Mesendoderm (in vitro differentiated cells): ENCODE measurements at regions not wholly inside any gene's neighbourhood (a gene's known extent, or its start where the extent isn't known, plus 50 kb on each side); places are given as distances from the start of the nearest gene placed in this dataset.

Source experiments
- DNase-seq: peaks from one replicate; pipeline ENCODE4 v3.0.0; 2013
- H2AK5ac ChIP-seq: 2 replicates; pipeline ENCODE4 v1.6.1; 2013; ENCODE audit warnings: low read length, inconsistent platforms
- H2BK120ac ChIP-seq: 2 replicates; pipeline ENCODE4 v1.6.1; 2013; ENCODE audit warnings: low read depth, mild to moderate bottlenecking, low read length, moderate library complexity, mixed read lengths
- H2BK15ac ChIP-seq: replicated peaks from 2 replicates; pipeline ENCODE4 v1.6.1; 2013; ENCODE audit warnings: low read depth, mild to moderate bottlenecking, moderate library complexity
- H2BK5ac ChIP-seq: 2 replicates; pipeline ENCODE4 v1.6.1; 2013; ENCODE audit warnings: low read length, inconsistent platforms
- H3K18ac ChIP-seq: 2 replicates; pipeline ENCODE4 v1.6.1; 2013; ENCODE audit warnings: mild to moderate bottlenecking, low read length, mixed read lengths
- H3K23ac ChIP-seq: one replicate; pipeline ENCODE4 v1.6.1; 2013; ENCODE audit warnings: low read length
- H3K27ac ChIP-seq: 2 replicates; pipeline ENCODE4 v1.5.1; 2013; ENCODE audit warnings: low read depth, mild to moderate bottlenecking, inconsistent platforms, low read length, moderate library complexity
- H3K27me3 ChIP-seq: 2 replicates; pipeline ENCODE4 v1.6.1; 2013; ENCODE audit warnings: low read length, control low read depth, mild to moderate bottlenecking, inconsistent platforms; ENCODE audit not compliant: insufficient read depth, poor library complexity
- H3K36me3 ChIP-seq: 2 replicates; pipeline ENCODE4 v1.6.1; 2013; ENCODE audit warnings: low read length, inconsistent platforms; ENCODE audit not compliant: control insufficient read depth, insufficient read depth
- H3K4ac ChIP-seq: one replicate; pipeline ENCODE4 v1.6.1; 2013; ENCODE audit warnings: low read depth, mild to moderate bottlenecking, low read length, moderate library complexity
- H3K4me1 ChIP-seq: 2 replicates; pipeline ENCODE4 v1.6.1; 2013; ENCODE audit warnings: low read depth, low read length, inconsistent platforms; ENCODE audit not compliant: control insufficient read depth
- H3K4me2 ChIP-seq: 2 replicates; pipeline ENCODE4 v1.6.1; 2013; ENCODE audit warnings: low read length
- H3K4me3 ChIP-seq: 2 replicates; pipeline ENCODE4 v1.5.1; 2013; ENCODE audit warnings: mild to moderate bottlenecking, low read length
- H3K56ac ChIP-seq: one replicate; pipeline ENCODE4 v1.6.1; 2013; ENCODE audit warnings: low read length
- H3K79me1 ChIP-seq: 2 replicates; pipeline ENCODE4 v1.6.1; 2013; ENCODE audit warnings: low read length, inconsistent platforms
- H3K79me2 ChIP-seq: 2 replicates; pipeline ENCODE4 v1.6.1; 2013; ENCODE audit warnings: mild to moderate bottlenecking, low read length; ENCODE audit not compliant: control insufficient read depth, insufficient read depth
- H3K9ac ChIP-seq: 2 replicates; pipeline ENCODE4 v1.6.1; 2013; ENCODE audit warnings: low read length, inconsistent platforms
- H4K5ac ChIP-seq: one replicate; pipeline ENCODE4 v1.6.1; 2013; ENCODE audit warnings: low read length
- H4K8ac ChIP-seq: one replicate; pipeline ENCODE4 v1.6.1; 2013; ENCODE audit warnings: low read depth, mild to moderate bottlenecking, control low read depth, low read length, moderate library complexity
- WGBS: extraction: QIAGEN DNeasy Blood & Tissue Kit; methylation state at CpG from one replicate; pipeline ENCODE4 v1.1.7; 2013; ENCODE audit warnings: low lambda C conversion rate, missing lambda C conversion rate; ENCODE audit not compliant: insufficient coverage; ENCODE audit errors: extremely low coverage; 5-methylcytosine and 5-hydroxymethylcytosine counted together

DNA sequence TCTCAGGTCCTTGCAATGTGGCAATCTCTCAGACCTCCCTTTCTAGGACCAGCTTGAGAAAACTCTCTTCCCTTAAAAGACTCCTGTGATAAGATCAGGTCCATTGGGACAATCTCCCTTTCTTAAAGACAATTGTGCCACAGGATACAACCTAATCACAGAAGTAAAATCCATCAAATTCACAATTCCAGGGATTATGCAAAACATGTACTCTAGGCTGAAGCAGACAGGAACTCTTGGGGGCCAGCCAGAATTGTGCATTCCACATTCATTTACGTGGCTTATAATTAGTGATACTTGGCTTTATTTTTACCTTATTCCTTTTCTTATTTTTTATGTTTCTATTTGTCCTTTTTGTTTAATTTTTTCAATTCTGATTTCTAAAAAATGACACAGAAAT, 257.9 kb downstream of the KLF12 start:
- H3K27me3 ChIP-seq: no peaks in the 10 kb centered on the region
- H3K56ac ChIP-seq: no peak overlapping the region
- peak; percentile 60 for DNase-seq
- no peaks in the 10 kb centered on the region for H3K4me1 ChIP-seq
- no peak overlapping the region for H2AK5ac ChIP-seq
- no peak overlapping the region for H3K23ac ChIP-seq
- whole genome bisulfite sequencing: no CpG with 5 or more reads among the region's 1 CpG
- H3K9ac ChIP-seq: no peak overlapping the region
- no peak overlapping the region for H3K4ac ChIP-seq
- H3K18ac ChIP-seq: no peak overlapping the region
- H4K8ac ChIP-seq: no peak overlapping the region
- no peak overlapping the region for H3K4me2 ChIP-seq
- no peak overlapping the region for H4K5ac ChIP-seq
- H3K4me3 ChIP-seq: no peak overlapping the region
- H2BK120ac ChIP-seq: no peak overlapping the region
- no peak overlapping the region for H3K27ac ChIP-seq
- no peaks in the 10 kb centered on the region for H3K36me3 ChIP-seq
- H3K79me2 ChIP-seq: no peaks in the 10 kb centered on the region
- no peak overlapping the region for H2BK15ac ChIP-seq
- H3K79me1 ChIP-seq: no peaks in the 10 kb centered on the region
- H2BK5ac ChIP-seq: no peak overlapping the region

DNA sequence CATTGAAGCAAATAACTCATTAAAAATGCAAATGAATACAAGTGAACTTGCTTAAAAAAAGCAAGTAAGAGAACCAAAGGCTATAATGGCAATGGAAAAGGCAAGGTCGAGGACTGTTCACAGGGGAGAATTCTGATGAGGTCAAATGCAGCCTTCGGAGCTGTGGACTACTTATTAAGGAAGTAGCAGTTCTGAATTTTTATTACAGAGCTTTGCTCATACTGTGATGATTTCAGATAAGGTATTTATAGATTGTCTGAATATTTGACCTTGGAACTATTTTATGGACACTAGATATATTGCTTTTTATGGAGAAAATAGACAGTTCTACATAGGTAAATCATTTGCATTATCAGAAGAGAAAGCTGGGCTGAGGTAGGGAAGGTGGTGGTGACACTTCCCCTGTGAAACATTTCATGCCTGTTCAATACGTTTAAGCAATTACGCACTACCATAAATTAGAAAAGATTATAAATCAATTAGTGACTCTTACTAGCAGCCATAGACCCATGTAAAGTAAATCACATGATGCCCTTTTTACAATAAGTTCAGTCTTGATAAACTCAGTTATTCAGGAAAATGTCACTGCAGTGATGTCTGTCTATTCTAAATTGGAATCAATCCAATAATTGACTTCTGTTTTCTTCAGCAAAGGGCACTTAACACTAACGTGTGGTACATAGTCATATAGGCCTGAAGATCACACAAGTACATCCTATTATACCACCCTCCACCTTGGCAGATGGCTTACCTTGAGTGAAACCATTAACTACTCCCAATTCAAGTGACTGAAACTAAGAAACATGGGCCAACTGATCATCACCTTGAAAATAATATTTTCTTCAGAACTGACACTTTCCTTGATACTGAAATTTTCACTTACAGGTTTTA, 260.0 kb downstream of the KLF12 start:
- Histone ChIP-seq H2AK5ac (no peak overlapping the region), H3K4me3 (no peak overlapping the region), H3K27me3 (no peaks in the 10 kb centered on the region), H3K23ac (no peak overlapping the region), H4K8ac (no peak overlapping the region), H3K79me1 (no peaks in the 10 kb centered on the region), H3K4me1 (no peaks in the 10 kb centered on the region), H2BK120ac (no peak overlapping the region), H3K18ac (no peak overlapping the region), H2BK5ac (no peak overlapping the region), H3K36me3 (no peaks in the 10 kb centered on the region), H3K56ac (no peak overlapping the region), H2BK15ac (no peak overlapping the region), H3K9ac (no peak overlapping the region), H3K4me2 (no peak overlapping the region), H3K27ac (no peak overlapping the region), H3K79me2 (no peaks in the 10 kb centered on the region), H3K4ac (no peak overlapping the region), H4K5ac (no peak overlapping the region)
- no peak for DNase-seq
- WGBS: no CpG with 5 or more reads among the region's 5 CpGs

DNA sequence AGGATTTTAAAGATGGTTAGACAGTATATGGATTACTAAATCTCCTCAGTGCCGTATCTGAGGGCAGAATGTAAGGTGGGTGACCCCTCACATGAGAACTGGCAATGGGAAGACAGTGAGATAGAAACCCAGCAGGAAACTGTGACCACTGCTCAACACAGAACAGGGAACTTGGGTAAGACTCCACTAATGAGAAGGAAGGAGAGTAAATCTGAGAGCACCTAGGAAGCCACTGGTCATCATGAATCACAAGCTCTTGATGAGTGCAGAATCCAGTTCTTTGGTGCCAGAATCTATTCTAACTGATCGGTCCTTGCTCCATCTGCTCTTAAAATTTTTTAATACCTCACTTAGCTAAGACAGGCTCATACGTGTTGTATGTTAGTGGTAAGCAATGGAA, 261.8 kb downstream of the KLF12 start:
- H2BK120ac ChIP-seq: no peak overlapping the region
- H3K36me3 ChIP-seq: no peaks in the 10 kb centered on the region
- no peak overlapping the region for H3K4me2 ChIP-seq
- no peaks in the 10 kb centered on the region for H3K4me1 ChIP-seq
- no CpG with 5 or more reads among the region's 3 CpGs for WGBS
- H3K23ac ChIP-seq: no peak overlapping the region
- H3K79me1 ChIP-seq: no peaks in the 10 kb centered on the region
- H4K5ac ChIP-seq: no peak overlapping the region
- no peak overlapping the region for H2BK5ac ChIP-seq
- no peak overlapping the region for H3K56ac ChIP-seq
- H3K18ac ChIP-seq: no peak overlapping the region
- no peak overlapping the region for H3K4me3 ChIP-seq
- no peak overlapping the region for H3K27ac ChIP-seq
- H3K9ac ChIP-seq: no peak overlapping the region
- H3K27me3 ChIP-seq: no peaks in the 10 kb centered on the region
- no peak for DNase-seq
- H3K79me2 ChIP-seq: no peaks in the 10 kb centered on the region
- no peak overlapping the region for H4K8ac ChIP-seq
- H2BK15ac ChIP-seq: no peak overlapping the region
- H2AK5ac ChIP-seq: no peak overlapping the region
- no peak overlapping the region for H3K4ac ChIP-seq

DNA sequence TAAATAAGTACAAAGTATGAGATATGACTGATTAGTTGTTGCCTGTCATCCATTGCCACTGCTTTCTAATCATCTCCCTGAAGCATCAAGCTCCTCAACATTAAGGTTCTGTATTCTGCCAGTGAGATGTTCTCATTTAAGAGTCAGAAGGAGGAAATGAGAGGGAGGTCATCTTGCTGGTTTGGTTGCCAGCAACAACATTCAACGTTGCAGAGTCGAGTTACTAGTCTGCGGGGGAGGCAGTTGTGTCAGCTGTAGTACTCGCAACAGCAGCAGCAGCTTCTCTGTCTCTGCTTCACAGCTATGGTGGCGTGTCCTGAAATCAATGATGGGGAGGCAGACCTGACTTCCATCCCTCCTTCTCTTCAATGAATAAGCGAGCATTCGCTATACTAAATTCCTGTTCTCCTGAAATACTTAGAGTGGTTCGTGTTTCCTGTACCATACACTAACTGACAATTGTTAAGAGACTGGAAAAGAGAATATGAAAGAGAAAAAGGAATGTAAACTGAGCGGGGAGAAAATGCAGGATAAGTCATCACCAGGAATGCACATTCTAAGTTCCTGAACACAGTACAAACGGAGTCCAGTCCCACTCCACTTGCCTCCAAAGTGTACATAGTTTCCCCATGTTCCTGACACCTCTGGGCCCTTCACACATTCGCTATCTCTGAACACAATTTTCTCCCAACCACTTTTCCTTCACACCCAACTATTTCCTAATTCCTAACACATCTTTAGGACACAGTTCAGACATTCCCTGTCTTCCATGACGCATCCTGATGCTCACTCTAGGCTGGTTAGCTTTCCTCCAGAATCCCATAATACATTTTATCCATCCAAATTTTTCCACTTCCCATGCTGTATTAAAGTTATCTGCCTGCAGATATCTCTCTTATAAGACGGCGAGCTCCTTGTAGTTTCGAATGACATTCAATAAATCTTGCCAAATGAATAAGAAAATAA, 263.0 kb downstream of the KLF12 start:
- no peak overlapping the region for H2BK5ac ChIP-seq
- no peaks in the 10 kb centered on the region for H3K79me2 ChIP-seq
- peak; percentile 75 for DNase-seq
- no peaks in the 10 kb centered on the region for H3K79me1 ChIP-seq
- H3K9ac ChIP-seq: no peak overlapping the region
- H2AK5ac ChIP-seq: no peak overlapping the region
- WGBS: 100% methylated on average over 1 of the region's 15 CpGs
- H3K18ac ChIP-seq: no peak overlapping the region
- H3K56ac ChIP-seq: no peak overlapping the region
- H4K5ac ChIP-seq: no peak overlapping the region
- no peak overlapping the region for H4K8ac ChIP-seq
- no peaks in the 10 kb centered on the region for H3K27me3 ChIP-seq
- H3K36me3 ChIP-seq: no peaks in the 10 kb centered on the region
- H3K4me3 ChIP-seq: no peak overlapping the region
- H3K4me2 ChIP-seq: no peak overlapping the region
- no peak overlapping the region for H3K27ac ChIP-seq
- H3K4ac ChIP-seq: no peak overlapping the region
- no peaks in the 10 kb centered on the region for H3K4me1 ChIP-seq
- no peak overlapping the region for H2BK15ac ChIP-seq
- H2BK120ac ChIP-seq: no peak overlapping the region
- no peak overlapping the region for H3K23ac ChIP-seq

DNA sequence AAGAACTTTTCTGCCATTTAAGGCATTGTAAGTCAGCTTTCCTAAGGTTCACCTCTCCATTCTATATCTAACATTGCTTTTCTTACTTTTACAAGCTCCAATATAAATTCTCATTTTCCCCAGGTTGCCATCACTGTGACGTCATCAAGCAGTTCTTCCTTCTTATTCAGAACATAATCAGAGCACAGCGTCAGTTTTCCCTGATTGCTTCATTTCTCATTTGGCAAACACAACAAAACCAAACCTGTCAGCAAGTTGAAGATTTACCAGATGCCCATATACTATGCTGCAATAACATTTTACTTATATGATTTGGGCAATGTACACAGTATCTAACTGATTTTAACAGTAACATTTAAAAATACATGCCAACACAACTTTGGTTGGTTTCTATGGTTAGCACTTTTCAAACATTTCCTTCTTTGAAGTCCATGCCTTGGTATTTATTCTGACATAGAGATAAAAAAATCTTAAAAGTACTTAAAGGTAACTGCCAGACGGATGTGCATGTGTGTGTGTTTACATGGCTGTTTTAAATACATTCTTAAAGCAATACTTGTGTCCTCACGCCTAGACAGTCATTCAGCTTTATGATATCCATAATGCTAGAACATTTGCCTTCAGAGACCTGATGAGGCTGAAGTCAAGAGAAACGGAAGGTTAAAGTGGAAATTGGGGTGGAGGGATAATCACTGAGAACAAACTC, 264.0 kb downstream of the KLF12 start:
- Histone ChIP-seq H3K4ac (no peak overlapping the region), H3K79me2 (no peaks in the 10 kb centered on the region), H2BK120ac (no peak overlapping the region), H2BK15ac (no peak overlapping the region), H3K27ac (no peak overlapping the region), H3K23ac (no peak overlapping the region), H3K36me3 (no peaks in the 10 kb centered on the region), H3K4me3 (no peak overlapping the region), H4K5ac (no peak overlapping the region), H3K18ac (no peak overlapping the region), H3K4me1 (no peaks in the 10 kb centered on the region), H3K27me3 (no peaks in the 10 kb centered on the region), H3K9ac (no peak overlapping the region), H3K56ac (no peak overlapping the region), H3K4me2 (no peak overlapping the region), H4K8ac (no peak overlapping the region), H2AK5ac (no peak overlapping the region), H2BK5ac (no peak overlapping the region), H3K79me1 (no peaks in the 10 kb centered on the region)
- no peak for DNase-seq
- WGBS: no CpG with 5 or more reads among the region's 5 CpGs
